ENCODE measurements at regions not wholly inside any gene's neighbourhood (a gene's known extent, or its start where the extent isn't known, plus 50 kb on each side); places are given as distances from the start of the nearest gene placed in this dataset.

DNA sequence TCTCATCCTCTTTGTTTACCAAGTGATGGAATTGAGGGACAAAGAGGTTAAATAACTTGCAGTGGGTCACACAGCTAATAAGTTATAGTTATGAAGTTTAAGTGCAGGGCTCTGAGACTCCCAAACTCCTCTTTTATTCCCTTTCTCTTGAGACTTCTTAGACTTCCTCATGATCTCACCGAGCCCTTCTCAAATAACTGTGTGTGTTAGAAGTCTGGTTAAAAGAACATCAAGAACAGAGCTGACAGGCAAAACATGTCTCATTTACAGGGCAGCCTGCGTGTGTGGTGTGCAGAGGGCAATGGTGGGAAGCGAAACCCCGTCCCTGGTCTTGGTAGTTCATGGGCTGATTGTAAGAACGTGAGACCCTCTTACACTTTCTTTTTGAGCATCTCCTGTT, 368.0 kb downstream of the SLC4A3 start:
- TF ChIP-seq POLR2A (IDR thresholded peaks at IDR 0.05) (no peak), POLR2AphosphoS5 (IDR thresholded peaks at IDR 0.05) (no peak)
- TF ChIP-seq, protein P1, sequence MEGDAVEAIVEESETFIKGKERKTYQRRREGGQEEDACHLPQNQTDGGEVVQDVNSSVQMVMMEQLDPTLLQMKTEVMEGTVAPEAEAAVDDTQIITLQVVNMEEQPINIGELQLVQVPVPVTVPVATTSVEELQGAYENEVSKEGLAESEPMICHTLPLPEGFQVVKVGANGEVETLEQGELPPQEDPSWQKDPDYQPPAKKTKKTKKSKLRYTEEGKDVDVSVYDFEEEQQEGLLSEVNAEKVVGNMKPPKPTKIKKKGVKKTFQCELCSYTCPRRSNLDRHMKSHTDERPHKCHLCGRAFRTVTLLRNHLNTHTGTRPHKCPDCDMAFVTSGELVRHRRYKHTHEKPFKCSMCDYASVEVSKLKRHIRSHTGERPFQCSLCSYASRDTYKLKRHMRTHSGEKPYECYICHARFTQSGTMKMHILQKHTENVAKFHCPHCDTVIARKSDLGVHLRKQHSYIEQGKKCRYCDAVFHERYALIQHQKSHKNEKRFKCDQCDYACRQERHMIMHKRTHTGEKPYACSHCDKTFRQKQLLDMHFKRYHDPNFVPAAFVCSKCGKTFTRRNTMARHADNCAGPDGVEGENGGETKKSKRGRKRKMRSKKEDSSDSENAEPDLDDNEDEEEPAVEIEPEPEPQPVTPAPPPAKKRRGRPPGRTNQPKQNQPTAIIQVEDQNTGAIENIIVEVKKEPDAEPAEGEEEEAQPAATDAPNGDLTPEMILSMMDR (IDR thresholded peaks at IDR 0.05), result no peak
